H1 (cell line): ENCODE measurements at regions not wholly inside any gene's neighbourhood (a gene's known extent, or its start where the extent isn't known, plus 50 kb on each side); places are given as distances from the start of the nearest gene placed in this dataset.

Experiments
- TF ChIP-seq, protein P1 (sequence below): IDR thresholded peaks from 2 replicates; pipeline ENCODE4 v1.6.1; 2011; ENCODE audit warnings: low read depth, mild to moderate bottlenecking, low read length; ENCODE audit not compliant: insufficient read depth

DNA sequence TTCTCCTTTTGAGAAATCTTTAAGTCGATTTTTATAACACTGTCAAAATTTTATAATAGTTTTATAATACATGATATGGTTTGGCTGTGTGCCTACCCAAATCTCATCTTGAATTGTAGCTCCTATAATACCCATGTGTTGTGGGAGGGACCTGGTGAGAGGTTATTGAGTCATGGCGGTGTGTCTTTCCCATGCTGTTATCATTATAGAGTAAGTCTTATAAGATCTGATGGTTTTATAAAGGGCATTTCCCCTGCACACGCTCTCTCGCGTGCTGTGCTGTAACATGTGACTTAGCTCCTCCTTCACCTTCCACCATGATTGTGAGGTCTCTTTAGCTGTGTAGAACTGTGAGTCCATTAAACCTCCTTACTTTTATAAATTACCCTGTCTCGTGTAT is 364.0 kb upstream of the SPANXN4 start (continued):
- TF ChIP-seq, protein P1, sequence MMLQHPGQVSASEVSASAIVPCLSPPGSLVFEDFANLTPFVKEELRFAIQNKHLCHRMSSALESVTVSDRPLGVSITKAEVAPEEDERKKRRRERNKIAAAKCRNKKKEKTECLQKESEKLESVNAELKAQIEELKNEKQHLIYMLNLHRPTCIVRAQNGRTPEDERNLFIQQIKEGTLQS: no peak
